Ovary (tissue), 3 donors: ENCODE measurements at regions not wholly inside any gene's neighbourhood (a gene's known extent, or its start where the extent isn't known, plus 50 kb on each side); places are given as distances from the start of the nearest gene placed in this dataset.

Experiments
- CTCF ChIP-seq, 3 donors: fragments of 450-650 bp in 2 of 3; fragments of 200-600 bp in 1 of 3; IDR thresholded peaks; one replicate each; pipeline versions ENCODE4 v1.5.1 to v1.8.0; 2016 to 2022; ENCODE audit warnings: antibody characterized with exemption in 3 of 3, mild to moderate bottlenecking in 1 of 3
- POLR2A ChIP-seq: fragments of 450-650 bp; IDR thresholded peaks from one replicate; pipeline ENCODE4 v1.6.1; 2017; ENCODE audit warnings: antibody characterized with exemption, mild to moderate bottlenecking, moderate library complexity
- donor health status: DM: no; HTN: no; CAD: no.

GRCh38 chr1:235059221-235059620 is 69.4 kb downstream of the TOMM20 start:
- TF ChIP-seq POLR2A, result no peak
- no peak for TF ChIP-seq CTCF (IDR thresholded peaks at IDR 0.05)
